HG03520 (cell line): ENCODE measurements at regions not wholly inside any gene's neighbourhood (a gene's known extent, or its start where the extent isn't known, plus 50 kb on each side); places are given as distances from the start of the nearest gene placed in this dataset.

ENCODE experiments used
- ATAC-seq: cut with Tn5 transposase; IDR thresholded peaks from one replicate; pipeline ENCODE4 v1.9.1; 2021; ENCODE audit warnings: mild to moderate bottlenecking, moderate library complexity; ENCODE audit not compliant: unreplicated experiment

DNA sequence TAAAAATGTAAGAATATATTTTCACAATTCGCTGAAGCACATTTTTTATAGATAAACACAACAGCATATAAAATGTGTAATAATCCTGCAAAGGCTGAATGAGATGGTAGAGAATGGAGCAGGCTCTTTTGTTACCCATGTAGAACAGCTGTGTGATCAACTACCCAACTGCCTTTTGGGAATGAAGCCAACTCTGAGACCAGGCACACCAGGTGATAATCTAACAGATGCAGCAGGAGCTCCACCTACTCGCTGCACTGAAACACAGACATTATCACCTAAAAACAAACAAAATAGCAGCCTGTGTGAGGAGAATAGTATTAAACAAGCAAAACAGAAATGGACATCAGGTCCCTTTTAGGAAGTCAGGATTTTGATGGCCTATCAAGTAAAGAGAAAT lies 183.3 kb downstream of the CCDC59 start:
- ATAC-seq: no peak

DNA sequence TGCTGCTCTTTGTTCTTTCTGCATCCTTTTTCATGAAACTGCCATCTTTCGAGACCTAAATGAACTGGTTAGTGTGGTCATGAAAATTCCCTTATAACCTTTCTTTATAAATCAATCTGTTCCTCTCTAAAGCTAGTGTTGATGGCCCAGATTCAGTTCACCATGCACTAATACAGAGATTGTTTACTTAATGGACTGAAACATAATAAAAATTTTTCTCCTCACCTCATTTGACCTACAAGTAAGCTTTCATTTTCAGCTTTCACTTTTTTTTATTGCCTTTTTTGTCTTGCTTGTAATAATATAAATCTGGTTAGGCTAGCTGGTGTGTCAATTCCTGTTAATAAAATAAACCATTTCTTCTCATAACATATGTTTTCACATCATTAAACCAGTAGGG lies 183.8 kb downstream of the CCDC59 start:
- ATAC-seq: no peak

DNA sequence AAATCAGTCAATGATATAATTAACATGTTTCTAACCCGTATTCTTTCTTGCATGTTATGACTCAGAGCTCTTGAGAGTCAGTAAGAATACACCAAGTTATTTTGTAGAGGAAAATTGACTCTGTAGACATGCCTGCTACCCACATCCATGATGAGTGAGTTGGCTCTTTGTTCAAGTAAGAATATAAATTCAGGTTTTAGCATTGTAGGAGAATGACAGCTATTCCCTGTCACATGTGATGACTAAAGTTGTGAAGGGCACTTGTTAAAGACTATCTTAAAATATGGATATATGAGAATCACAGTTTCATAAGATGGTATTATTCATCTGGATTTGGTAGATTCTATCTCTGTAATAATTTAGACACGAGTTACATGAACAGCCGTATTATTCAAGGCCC lies 209.1 kb downstream of the CCDC59 start:
- ATAC-seq: no peak

DNA sequence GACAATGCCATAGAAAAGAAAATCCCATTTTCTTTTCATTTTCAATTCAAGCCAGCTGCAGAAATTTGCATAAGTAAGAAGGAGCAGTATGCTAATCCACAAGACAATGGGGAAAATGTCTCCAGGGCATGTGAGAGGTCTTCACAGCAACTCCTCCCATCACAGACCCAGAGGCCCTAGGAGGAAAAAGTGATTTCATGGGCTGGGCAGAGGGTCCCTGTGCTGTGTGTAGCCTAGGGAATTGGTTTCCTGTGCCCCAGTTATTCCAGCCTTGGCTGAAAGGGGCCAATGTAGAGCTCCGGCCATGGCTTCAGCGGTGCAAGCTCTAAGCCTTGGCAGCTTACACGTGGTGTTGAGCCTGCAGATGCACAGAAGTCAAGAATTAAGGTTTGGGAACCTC lies 211.4 kb downstream of the CCDC59 start:
- no peak for ATAC-seq

DNA sequence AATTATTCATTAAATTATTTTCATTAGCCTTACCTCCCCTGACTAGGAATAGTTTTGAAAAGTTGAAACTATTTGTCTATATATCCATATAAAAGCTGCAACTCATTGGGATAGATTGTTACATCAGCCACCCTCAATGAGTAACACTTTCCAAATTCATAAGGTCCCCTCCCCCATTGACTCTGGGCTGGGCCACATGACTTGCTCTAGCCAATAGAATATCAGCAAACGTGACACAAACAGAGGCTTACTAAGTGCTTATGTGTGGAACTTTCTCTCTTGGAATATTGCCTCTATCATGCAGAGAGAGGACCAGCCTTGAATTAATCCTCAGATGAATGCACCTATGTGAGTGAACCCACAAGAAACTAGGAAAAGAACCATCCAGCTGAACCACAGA lies 213.7 kb downstream of the CCDC59 start:
- no peak for ATAC-seq

DNA sequence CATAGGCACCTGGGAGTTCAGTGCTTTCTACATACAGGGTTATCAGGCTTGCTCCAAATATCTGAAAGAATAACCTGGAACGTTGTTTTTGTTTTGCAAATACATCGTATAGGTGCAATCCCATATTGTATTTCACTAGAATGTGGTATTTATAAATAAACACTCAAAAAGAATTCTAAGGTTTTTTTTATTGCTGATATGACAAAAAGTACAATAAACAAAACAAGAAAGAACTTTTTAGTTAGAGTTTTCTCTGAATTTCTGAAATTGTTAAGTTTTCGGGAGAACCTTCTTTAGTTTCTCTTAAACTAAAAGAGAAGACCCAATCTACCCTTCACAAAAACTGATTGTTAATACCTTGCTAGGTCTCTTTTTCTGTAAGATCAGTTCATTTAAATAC lies 225.8 kb downstream of the CCDC59 start:
- no peak for ATAC-seq

DNA sequence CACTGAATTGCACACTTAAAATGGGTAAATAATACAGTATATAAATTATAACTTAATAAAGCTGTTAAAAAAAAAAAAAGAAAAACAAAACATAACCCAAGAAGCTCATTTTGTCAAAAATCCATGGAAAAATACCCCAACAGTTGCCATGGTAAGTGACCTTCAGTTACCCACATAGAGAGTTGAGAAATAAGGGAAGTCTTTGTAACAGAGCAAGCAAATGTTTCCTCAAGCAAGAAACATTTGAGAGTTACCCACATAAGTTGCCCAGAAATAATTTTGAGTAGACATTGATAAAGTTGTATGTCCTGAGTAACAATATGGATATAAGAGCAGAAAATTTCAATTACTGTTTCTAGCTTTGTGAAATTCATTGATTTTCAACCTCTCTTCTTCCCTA lies 227.4 kb downstream of the CCDC59 start:
- ATAC-seq: no peak

DNA sequence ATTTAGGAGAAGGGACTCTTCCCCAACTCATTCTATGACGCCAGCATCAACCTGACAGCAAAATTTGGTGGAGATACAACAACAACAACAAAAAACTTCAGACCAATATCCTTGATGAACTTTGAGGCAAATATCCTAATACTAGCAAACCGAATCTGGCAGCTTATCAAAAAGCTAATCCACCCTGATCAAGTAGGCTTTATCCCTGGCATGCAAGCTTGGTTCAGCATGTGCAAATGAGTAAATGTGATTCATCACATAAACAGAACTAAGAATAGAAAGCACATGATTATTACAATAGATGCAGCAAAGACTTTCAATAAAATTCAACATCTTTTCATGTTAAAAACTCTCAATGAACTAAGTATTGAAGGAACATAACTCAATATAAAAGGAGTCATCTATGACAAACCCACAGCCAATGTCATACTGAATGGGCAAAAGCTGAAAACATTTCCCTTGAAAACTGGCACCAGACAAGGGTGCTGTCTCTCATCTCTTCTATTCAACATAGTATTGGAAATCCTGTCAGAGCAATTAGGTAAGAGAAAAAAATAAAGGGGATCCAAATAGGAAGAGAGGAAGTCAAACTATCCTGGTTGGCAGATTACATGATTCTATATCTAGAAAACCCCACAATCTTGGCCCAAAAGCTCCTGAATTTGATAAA lies 233.3 kb downstream of the CCDC59 start:
- ATAC-seq: no peak

DNA sequence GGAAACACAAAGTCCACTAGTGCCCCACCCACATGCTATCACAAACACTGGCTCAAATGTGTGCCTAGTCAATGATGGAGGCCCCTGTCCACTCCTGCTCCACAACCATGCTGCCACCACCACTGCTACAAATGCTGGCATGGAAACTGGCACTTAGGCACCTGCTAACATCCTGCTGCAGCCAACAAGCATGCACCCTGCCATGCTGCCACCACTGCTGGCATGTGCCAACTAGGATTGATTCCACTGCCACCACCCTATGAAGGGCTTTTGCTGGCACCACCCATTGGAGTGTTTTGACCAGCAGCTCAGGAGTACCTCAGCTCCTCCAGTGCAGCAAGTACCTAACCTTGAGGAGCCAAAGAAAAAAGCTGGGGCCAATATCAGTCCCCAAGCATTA lies 236.6 kb downstream of the CCDC59 start:
- ATAC-seq: no peak

DNA sequence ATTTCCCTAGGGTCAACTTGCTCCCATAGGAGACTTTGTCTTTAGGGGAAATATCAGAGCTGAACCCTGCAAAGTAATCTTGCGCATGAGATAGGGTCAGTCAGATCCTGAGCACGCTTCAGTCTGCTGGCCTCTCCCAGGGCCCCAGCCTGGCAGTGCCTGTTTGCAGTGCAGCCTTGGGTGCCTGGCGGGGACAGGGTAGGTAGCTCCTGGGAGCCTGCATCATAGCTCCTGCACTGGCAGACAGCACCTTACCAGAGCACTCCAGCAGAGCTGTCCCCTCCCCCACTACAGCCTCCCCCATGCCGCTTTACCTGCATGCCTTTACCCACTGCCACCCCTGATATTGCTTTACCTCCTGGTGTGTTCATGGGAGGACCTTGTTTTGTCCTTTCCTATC lies 237.3 kb downstream of the CCDC59 start:
- ATAC-seq: no peak

DNA sequence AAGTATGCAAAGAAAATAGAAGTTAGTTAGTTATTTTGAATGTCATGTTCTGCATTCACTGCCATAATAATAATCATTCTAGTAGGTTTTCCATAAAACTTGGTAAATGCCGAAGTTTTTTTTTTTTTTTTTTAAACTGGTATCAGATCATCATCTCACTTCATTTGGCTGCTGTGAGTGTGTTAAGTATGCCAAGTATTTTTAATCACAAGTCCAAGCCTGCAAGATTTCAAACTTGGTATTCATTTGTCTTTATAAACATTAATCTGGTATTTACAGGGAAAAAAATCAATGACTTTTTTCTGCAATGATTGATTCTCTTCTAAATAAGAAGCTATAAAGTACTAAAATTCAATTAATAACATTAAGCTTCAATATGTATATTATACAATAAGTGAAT lies 248.9 kb downstream of the CCDC59 start:
- no peak for ATAC-seq

DNA sequence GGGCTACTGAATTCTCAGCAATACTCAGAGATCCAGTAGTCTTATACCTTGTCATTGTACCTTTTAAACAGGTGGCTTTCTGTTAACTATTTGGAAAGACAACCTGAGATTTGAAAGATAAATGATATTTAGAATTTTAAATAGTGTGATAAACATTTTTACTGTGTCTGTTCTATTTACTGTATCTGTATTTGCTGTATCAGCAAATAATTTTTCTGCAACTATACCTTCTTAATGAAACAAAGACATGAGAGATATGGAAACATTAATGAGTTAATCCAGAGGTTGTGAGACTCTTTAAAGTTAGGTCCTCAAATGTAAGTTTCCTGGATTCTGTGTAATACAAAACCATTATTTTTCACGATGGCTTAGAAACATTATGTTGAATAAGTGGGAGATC lies 249.6 kb downstream of the CCDC59 start:
- ATAC-seq: no peak

DNA sequence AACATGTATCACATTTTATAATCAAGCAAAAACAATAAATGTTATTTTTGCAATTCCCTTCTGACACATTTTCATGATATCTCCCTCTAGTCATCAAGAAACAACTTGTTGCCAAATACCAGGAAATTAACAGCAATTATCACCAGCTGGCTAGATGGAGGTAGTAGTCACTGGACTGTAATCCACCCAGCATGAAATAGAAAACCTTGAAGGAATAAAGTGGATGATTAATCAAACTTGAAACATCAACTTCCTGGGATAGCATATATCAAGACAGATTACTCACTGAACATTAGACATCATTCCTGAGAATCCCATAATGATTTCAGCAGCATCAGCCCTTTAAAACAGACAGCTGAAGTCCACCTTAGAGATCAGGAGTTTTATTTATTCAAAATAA lies 259.0 kb downstream of the CCDC59 start:
- no peak for ATAC-seq

DNA sequence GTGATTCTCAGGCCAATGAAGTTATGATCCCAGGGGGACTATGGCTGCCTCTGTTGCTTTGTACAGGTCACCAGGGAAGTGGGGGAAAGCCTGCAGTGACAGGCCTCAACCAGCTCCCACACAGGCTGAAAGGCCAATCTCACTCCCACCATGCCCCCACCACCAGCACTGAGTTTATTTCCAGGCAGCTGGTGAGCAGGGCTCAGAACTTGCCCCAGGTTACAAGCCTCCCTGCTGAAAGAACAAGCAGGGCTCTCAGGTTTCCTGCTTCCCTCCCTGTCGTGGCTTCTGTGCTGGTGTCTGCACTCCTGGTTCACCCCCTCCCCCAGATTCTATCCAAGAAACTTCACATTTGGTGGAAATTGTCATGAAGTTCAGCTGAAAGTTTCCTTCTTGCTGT lies 260.3 kb downstream of the CCDC59 start:
- no peak for ATAC-seq

DNA sequence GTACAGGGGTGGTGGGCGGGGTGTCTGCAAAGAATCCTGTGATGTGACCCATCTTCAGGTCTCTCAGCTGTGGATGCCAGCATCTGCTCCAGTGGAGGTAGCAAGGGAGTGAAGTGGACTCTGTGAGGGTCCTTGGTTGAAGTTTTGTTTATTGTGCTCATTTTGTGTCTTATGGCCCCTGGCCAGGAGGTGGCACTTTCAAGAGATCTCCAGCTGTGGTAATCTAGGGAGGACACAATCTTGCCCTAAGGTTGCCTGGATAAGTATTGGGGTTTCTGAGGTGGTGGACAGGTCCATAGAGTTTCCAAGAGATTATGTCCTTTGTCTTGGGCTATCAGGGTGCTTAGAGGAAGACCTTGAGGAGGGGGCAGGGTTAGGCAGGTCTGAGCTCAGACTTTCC lies 260.7 kb downstream of the CCDC59 start:
- ATAC-seq: no peak

DNA sequence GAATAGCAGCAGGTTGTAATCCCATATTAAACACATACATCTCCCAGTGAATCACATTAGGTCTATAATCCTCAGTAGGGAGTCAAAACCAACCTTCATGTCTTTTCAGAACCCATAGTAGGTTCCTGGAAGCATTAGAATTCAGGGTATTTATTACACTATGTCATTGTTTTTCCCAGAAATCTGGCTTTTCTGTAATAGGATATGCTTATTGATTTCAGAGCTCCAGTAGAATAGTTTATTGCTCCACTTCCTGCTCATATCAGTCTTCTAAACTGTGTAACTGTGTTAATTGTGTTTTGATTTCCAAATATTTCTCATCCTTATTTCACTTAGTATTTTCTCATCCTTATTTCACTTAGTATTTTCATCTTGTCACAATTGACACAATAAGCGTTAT lies 268.0 kb downstream of the CCDC59 start:
- no peak for ATAC-seq

DNA sequence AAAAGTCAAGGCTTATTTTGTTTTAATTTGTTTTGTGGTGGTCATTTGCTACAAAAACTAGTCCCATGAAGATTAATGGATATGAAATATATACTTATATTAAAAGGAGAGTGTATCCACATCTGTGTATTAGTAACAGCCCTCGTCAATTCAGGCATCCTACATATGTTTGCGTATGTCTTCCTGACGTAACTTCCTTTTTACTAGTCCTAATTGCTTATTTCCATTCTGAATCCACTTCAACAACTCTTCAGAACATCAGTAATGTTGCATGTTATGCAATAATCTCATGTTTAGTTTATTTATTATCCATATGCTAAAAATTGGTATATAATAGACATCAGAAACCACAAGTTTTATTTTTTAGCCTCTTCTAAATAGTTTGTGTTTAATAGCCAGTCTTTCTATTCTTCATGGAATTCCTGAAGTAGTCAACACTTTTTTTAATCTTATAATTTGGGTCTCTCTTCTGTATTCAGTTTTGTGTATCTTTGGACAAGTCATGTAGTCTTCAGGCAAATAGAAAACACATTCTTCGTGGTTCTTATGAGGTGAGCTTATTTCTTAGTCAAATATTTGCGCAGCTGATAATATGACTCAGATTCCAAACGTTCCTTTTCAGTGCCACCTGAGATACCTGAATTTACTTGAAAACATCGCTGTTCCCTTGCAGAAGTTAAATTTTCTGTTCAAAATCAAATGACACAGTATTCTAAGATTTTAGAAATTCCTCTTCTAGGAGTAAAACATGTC lies 268.6 kb downstream of the CCDC59 start:
- ATAC-seq: no peak

DNA sequence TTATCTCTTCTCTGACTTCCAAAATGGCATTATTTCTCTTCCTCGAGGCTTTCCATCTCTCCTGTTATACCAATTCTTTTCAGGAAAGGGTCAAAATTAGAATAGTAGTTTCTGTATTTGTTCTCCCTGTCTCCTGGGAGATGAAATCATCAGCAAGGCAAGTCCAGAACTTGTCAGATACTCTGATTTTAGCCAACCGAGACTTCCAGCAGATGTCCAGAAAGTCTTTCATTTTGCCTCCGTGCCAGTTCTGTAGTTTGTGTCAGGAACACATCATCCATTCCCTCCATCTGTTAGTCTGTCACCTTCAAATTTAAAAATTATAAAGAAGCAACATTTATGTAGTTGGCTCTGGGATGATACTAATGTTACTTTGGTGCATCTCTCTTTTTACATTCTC lies 275.7 kb downstream of the CCDC59 start:
- ATAC-seq: no peak

DNA sequence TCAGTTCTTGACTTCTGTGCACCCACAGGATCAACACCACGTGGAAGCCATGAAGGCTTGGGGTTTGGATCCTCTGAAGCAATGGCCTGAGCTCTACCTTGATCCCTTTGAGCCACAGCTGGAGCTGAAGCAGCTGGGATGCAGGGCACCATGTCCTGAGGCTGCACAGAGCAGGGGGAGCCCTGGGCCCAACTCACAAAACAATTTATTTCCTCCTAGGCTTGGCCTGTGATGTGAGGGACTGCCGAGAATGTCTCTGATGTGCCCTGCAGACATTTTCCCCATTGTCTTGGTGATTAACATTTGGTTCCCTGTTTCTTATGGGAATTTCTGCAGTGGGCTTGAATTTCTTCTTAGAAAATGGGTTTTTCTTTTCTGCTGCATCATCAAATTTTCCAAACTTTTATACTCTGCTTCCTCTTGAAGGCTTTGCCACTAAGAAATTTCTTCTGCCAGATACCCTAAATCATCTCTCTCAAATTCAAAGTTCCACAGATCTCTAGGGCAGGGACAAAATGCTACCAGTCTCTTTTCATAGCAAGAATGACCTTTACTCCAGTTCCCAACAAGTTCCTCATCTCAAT lies 288.2 kb downstream of the CCDC59 start:
- ATAC-seq: no peak

DNA sequence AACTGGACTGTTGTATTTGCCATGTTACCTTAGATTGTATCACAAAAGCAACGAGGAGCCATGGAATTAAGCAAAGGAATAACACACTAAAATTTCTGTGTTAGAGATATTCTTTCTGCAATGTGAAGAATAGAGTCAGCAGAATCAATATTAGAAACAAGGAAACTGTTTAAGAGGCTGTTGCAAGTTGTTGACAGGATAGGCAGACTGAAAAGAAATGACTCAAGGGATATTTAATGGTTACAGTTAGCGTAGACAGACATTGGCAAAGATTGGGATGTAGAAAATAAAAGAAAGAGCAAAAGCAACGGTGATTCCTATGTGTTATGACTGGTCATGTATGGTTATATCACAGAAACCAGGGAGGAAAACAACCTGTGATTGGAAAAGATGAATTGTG lies 299.0 kb upstream of the PPFIA2 start:
- ATAC-seq: no peak

DNA sequence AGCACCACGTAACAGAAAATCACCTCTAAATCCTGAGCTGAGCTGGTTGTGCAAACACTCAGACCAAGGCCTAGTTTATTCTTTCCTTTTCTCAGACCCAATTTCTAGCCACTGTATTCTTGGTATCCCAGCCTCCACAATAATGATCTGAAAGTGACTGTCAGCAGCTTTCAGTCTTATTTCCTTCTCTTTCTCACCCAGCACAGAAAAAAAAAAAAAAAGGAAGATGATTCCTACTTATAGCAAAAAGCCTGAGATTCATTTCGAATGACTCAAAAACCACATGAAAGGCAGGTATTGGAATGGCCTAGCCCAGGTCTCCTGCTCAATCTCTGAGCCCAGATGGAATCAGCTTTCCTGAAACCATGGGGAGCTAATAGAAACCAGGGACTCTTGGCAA lies 298.6 kb upstream of the PPFIA2 start:
- ATAC-seq: no peak

DNA sequence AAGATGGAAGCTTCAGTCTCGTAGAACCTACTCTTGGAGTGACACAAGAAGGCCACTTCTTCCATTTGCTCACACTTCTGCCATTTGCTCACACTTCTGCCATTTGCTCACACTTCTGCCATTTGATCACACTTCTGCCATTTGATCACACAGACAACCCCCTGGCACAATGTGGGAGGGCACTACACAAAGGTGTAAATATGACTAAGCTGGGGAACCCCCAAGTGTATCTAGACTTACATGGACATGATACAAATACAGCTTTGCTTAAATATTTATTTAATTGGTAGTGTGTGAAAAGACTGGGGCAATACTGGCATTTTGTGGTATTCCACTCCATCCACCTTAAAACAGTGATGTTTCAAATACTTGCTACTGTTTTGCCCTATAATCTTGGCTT lies 296.2 kb upstream of the PPFIA2 start:
- ATAC-seq: no peak

DNA sequence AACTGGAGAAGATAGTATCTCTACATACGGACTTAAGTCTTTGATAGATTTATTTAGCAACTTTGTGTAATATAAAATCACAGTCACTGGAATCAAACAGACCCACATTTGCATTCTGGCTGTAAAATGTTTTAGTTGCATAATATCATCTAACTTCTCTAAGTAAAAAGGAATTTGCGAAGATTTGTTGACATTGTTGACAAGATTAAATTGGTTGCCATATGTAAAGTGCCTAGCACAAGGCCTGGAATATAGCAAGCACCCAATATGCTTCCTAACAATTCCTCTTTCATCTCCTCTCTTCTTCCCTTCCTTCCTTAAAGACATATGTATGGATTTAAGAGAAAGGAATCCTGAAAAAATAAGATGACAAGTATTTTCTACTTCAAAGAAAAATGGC lies 295.4 kb upstream of the PPFIA2 start:
- no peak for ATAC-seq
